Retina (tissue), 1 donor: ENCODE measurements at regions not wholly inside any gene's neighbourhood (a gene's known extent, or its start where the extent isn't known, plus 50 kb on each side); places are given as distances from the start of the nearest gene placed in this dataset.
"Not testable (repeated sequence)": the region's sequence is repeated elsewhere in the genome, so short reads cannot be mapped to it uniquely, and the experiment has no call there.

Experiments
- DNase-seq: peaks from one replicate; pipeline ENCODE4 v3.0.0-alpha.2; 2016

DNA sequence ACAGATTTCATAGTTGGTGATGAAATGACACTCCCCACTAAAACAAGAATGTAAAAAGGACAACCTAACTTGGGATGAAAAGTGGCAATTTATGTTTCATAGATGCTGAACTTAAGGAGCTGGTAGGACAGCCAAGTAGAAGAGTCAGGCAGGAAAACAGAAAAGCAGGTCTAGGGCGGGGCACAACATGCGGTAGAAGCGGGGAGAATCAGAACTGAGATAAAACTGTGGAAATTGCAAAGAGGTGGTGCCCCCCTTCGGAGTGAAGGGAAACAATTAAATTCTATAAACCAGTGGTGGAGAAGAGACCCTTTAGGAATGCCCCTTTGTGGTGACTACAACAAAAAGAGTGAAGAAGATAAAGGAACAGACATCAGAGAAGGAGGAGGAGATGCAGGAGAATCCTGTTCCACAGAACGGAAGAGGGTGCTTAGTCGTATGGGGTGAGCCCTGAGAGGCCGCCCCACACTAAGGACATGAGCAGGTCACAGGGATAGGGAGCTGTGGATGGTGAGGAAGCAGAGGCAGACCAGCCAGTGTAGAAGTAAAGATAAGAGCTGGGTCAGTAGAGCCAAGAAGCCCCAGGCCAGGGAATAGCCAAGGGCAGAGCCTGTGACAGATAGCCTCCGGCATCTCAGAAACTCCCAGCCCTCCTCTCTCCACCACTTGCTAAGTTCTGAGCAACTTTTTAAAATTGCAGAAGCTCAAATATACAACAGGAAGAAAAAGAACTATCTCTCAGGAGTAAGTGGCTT lies 100.3 kb upstream of the DOCK9 start:
- DNase-seq = no peak

DNA sequence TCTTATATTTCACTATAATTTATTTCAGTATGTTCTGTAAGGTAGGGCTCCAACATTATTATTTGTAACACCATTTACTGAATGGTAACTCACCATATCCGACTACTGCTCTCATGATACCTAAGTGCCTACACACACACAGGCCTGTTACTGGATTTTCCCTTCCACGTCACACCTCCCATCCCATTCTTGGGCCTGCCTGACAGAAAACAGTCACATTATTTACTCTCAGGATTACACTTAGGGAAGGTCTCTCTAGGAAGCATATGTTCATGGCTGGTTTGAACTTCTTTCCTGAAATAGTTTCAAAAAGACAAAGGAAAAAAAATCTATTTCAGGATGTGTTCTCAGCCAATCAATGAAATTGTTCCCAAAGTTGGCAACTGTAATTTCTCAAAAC lies 102.3 kb upstream of the DOCK9 start:
- DNase-seq = no peak

DNA sequence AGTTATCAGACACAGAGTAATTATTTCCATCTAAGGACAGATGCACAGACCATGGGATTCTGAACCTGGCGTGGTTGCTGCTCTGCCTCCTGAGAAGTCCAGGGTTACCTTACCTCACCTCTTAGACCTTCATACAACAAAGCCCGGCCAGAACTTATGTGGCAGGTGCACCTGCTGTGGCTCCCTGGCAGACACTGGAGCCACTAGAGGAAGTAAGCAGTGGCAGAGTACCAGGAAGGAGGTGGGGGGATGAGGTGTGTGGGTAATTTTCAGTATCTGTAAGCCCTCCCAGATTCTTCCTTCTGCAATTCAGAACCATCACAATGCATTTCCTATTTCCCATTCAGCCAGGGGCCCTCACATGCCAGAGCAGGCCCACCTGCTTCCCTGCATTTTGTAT lies 106.1 kb upstream of the DOCK9 start:
- no peak for DNase-seq

DNA sequence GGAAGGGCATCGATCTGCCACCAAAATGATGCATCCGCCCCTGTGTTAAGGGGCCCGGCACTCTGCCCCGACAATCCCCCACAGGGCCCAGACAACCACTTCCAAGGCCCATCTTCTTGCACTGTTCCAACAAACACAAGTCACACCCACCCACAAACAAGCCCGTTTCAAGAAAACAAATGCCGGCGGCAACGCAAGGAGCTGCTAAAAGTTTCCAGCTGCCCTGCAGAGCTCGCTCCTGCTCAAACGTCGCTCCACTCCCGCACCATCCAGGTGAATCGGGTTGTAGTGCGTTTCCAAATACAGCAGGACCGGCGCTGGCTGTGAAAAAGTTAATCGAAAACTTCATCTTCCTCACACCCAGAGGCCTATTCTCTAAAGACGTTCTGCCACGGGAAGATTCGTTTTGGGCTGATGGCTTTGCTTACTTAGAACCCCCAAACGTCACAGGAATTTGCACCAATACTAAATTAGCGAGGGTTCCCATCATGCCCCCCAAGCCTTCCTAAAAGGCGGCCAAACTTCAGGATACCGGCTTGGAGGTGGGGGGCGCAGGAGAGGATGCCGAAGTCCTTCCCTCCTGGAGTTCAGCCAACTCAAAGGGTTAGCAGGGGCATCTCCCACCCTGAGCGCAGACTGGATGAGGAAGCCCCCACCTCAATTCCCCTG lies 107.4 kb upstream of the DOCK9 start:
- peak; percentile 60 for DNase-seq

DNA sequence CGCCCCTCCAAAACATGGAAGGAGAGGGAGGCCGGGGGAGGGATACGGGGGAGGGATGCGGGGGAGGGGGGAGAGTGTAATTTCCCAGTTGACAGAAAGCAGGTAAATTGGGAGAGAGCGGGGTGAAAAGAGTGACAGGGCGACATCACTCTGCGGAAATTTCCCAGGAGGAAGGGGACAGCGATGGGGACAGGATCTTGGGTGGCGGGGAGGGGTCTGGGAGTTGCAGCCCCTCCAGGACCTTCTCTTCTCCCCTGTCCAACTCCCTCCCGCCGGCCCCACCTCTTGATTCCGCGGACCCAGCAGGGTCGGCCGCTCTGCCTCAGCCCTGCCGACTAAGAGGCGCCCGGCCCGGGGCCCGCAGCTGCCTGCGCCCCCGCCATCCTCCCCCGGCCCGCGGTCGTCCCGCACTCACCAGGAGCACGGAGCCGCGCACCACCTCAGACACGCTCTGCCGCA lies 108.0 kb upstream of the DOCK9 start:
- peak; percentile 71 for DNase-seq

DNA sequence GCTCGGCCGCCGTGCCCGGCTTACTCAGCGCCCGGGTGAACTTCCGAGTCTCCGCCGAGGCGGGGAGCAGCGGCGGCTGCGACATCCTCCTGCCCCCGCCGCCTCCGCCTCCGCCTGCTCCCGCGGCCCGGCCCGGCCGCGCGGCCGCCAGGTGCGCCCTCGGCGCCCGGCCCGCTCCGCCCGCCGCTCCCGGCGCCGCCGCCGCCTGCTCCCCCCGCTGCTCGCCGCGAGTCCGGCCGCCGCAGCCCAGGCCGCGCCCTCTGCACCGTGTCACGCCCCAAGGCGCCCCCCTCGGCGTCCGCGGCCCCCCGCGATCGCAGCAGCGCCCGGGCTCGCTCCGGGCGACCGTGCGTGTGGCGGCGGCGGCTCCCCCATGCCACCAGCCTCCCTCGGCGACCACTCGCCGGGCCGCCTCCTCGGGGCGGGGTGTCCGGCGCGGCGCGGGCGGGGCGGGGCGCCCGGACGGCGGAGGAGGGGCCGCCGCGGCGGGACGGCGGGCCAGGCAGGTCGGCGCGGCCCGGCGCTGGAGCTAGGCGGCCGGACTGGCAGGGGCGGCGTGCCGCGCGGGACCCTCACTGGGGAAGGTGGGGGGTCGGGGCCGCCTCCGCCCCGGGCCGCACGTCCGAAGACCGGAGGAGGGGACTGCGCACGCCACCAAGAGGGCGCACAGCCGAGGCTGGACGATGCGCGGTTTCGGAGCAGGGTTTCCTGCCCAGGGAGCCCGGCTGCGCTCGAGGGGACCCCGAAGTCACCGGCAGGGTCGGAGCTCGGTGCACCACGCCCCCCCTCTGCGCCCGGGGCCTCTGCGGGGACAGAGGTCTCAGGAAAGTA lies 108.6 kb upstream of the DOCK9 start:
- peak; percentile 85 for DNase-seq

DNA sequence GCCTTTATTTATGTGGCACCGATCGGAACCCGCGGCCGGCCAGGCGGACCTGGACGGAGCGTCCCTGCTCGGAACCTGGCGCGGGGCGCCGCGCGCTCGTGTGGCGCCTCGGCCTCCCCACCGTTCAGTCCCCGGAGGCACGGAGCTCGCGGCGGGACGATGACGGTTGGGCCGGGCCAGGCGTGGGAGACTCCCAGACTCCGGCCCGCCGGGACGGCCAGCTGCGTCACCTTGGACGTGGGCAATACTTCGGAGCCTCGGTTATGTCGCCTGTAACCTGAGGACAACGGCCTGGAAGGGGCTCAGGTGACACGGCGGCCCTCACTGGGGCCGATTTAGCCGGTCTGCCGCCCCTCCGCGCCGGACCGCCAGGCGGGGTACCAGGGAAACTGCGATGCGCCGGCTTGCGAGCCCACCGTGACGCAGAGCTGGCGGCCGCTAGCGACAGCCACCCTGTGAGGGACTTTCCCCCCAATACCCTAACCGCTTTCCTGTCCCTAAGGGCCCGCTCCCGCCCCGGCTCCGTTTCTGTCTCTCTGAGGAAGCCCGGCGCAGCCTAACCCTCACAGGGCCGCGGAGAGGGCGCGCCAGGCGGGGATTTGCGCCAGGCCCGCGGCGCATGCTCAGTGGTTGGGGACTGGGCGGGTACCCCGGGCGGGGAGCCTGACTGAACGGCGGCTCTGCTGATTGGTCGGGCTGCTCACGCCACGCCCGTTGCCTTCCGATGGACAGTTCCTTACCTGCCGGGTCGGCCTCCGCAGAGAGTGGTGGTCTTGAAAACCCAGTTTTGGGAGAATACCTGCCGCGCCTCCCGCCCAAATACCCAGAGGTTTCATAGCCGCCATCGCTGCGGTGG lies 109.5 kb upstream of the DOCK9 start:
- DNase-seq = peak; percentile 96

DNA sequence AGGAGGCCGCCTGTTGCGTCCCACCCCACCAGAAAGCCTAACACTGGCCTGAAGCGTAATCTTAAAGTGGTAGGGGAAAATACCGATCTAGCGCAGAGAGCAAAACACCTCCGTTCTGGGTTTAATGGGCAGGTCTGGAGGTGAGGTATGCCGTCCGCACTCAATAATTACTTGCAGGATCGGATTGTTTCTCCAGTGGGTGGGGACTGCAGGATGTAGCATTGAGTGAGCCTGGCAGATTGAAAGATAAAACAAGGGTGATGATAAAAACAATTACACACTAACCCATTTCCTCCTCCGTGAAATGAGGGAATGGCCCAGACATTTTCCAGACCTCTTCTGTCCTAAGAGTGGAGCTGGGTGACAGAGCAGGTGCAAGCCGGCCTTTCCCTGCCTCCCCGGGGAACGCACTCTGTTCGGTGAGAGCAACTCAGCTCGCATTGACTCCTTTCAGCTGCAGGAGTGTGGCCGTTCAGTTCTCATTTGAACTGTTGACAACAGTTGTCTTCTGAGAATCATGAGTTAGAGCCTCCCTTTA lies 110.2 kb upstream of the DOCK9 start:
- DNase-seq = no peak

DNA sequence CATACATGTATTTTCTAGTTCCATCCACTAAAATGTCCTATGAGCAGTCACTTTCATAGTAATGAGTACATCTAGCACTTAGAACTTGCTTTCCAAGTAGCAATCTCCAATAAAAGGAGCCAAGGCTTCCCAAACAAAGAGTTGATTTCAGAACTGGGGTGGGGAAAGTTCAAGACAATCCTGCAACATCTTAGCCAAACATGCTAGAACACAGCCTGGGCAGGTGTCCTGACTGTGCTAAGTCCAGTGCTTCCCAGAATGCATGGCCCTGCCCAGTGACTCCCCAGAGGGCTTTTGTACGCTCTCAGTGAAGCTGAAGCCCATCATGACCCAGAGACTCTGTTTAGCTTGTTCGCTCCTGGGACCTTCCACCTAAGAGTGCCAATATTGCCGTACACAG lies 106.7 kb upstream of the UBAC2 start:
- no peak for DNase-seq

DNA sequence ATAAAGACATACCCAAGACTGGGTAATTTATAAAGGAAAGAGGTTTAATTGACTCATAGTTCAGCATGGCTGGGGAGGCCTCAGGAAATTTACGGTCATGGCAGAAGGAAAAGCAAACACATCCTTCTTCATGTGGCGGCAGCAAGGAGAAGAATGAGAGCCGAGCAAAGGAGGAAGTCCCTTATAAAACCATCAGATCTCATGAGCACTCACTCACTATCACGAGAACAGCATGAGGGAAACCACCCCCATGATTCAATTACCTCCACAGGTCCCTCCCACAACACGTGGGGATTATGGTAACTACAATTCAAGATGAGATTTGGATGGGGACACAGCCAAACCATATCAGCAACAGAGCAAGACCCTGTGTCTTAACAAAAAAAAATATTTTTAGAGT lies 98.8 kb upstream of the UBAC2 start:
- DNase-seq = not testable (repeated sequence)

DNA sequence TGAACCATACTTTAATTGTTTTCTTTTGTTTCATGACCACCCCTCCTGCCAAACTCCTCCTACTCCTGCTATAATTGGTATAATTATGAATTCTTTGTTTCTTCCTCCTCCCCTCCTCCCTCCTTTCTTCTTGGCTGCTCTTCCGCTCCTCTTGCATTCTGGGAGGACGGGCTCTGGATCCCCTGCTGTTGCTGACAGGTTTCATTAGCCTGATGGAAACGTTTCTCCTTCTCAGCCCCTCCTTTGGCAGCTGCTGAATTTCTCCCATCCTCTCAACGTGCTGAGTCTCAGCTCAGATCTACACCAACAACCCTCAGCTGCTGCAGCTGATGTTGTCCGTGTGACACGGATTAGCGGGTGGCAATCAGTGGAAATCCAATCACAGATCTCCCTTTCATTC lies 97.1 kb upstream of the UBAC2 start:
- DNase-seq = peak; percentile 95

DNA sequence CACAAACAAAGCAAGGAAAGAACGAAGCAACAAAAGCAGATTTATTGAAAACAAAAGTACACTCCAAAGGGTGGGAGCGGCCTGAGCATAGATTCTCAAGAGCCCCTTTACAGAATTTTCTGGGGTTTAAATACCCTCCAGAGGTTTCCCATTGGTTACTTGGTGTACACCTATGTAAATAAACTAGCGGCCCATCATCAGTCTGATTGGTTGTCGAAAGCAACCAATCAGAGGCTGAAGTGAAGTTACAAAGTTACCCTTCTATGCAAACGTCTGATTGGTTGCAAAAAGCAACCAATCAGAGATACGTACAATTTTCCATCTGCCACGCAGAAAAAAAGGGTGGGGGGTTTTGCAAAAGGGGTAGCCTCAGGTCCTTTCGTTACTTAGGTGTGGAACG lies 96.3 kb upstream of the UBAC2 start:
- no peak for DNase-seq

DNA sequence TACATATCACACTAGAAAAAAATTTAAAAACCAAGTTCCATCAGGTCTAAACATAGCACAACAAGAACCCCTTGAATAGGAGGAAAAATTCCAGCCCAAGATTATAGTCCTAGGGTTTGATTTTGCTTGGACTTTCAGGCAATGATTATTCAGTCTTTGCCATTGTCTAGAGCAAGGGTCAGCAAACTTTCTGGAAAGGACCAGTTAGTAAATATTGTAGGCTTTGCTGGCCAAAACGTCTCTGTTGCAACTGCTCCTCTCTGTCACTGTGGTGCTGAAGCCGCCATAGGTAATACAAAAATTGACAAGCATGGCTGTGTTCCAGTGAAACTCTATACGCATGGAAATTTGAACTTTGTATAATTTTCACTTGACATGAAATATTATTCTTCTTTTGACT lies 95.5 kb upstream of the UBAC2 start:
- no peak for DNase-seq

DNA sequence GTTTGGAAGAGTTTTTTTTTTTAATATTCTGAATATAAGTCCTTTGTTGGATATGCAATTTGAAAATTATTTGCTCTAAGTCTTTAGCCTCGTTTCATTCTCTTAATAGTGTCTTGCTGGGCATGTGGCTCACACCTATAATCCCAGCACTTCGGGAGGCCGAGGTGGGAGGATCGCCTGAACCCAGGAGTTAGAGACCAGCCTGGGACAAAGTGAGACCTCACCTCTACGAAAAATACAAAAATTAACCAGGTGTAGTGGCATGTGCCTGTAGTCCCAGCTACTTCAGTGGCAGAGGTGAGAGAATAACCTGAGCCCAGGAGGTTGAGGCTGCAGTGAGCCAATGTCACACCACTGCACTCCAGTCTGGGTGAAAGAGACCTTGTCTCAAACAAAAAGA lies 87.3 kb upstream of the UBAC2 start:
- no peak for DNase-seq

DNA sequence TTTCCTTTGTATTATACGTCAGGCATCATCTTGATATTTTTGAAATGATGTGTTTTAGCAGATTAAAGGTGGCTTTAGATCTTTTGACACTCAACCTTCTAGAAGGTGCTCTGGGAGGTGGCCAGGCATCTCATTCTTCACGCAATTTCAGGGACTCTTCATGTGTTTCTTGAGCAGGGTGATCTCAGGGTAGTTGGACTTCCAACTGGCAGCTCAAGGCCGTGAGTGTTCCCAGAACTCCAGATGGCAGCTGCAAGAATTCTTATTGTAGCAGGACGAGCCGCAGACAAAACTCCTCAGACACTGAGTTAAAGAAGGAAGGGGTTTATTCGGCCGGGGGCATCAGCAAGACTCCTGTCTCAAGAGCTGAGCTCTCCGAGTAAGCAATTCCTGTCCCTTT lies 82.5 kb upstream of the UBAC2 start:
- no peak for DNase-seq

DNA sequence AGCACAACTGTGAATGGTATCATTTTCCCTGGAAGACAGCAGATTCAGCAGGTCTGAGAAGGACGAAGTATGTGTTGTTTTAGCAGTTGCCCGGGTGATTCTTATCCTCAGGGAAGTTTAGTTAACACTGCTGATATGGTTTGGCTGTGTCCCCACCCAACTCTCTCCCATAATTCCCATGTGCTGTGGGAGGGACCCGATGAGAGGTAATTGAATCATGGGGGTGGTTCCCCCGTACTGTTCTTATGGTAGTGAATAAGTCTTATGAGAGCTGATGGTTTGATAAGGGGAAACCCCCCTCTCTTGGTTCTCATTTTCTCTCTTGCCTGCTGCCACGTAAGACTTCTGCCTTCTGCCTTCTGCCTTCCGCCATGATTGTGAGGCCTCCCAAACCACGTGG lies 81.0 kb upstream of the UBAC2 start:
- DNase-seq = no peak

DNA sequence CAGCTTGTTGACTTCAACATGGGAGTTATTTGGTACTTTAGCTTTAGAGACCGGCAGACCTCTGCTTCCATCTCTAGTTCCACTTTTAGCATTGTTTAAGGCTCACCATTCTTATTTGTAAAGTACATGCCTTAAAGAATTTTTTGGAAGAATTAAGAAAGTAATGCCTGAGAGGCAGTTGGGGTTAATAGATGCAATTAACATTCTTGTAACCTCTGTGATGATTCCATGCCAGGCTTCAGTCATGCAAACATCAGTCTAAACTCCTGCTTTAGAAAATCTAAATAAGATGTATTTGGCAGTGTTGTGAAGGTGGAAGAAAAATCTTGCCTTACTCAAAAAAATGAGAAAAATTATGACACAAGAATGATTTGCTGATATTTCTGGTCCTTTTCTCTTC lies 79.9 kb upstream of the UBAC2 start:
- DNase-seq = no peak

DNA sequence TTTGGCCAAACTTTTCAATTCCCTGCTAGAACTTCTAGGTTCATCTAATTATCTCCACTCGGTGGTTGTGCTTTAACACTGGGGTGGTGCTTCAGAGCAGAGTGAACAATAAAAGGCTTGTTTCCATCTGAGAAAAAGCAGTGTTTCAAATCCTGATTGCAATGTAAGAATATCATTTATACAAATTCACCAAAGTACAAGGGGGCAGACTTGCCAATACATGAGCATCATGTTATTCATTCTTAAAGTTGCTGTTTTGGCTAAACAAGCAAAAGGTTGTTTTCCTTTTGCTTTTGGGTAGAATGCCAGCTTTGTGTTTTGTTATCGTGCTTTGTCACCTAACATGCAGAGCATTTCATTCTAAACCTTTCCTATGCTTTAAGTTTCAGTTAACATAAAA lies 78.5 kb upstream of the UBAC2 start:
- no peak for DNase-seq

DNA sequence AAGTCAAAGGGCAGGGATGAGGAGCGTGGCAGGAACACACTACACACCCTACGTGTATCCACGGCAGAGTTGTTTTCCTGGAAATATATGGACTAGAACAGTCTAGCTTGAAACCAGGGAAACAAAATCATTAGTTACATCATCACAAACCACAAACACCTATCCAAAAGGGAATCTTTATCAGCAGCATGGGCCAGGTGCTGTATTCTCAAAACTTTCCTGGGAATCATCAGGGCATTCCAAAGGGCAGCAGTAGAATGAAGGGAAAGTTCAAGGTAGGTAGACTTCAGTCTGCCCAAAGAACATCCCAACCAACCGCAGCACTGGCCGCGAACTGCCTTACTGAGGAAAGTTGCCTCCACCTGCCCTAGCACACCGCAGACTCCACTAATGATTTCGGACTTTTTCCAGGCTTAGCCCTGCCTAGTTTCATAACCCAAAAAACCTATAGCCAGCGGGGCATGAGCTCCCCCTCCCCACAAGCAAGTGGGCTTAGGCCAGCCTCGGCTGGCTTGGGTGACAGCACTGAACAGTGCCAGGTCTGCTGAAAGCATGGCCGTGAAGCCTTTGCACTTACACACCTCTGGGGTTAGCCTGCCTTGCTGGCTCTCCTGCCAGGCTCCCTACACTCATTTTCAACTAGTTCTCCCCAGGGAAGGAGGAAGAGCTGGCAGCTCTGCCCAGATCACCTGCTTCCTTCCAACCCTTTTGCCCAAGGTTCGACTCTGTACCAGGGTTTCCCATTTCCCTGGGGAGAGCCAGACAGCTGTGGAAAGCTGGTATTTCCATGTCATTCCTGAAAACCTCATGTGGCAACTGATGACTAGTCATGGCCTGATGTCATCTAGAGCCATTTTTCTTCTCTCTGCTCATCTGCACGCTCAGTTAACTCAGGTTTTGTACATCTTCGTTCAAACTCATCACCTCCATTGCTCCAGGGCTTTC lies 77.3 kb upstream of the UBAC2 start:
- no peak for DNase-seq

DNA sequence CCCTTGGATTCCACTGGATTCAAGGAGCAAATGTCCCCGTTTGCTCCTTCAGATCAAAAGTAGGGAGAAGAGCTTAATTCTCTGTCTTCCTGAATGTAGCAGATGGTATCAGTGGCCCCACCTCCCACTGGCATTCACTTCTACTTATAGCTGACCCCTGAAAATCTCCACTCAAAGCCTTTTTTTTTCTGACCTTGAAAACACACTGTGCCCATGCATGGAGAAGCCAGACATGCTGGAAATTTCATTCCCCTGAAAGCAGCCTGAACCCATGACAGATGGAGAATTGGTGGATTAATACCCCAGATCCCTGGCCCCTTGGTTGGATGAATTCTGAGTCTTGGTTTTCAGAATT lies 76.6 kb upstream of the UBAC2 start:
- no peak for DNase-seq

DNA sequence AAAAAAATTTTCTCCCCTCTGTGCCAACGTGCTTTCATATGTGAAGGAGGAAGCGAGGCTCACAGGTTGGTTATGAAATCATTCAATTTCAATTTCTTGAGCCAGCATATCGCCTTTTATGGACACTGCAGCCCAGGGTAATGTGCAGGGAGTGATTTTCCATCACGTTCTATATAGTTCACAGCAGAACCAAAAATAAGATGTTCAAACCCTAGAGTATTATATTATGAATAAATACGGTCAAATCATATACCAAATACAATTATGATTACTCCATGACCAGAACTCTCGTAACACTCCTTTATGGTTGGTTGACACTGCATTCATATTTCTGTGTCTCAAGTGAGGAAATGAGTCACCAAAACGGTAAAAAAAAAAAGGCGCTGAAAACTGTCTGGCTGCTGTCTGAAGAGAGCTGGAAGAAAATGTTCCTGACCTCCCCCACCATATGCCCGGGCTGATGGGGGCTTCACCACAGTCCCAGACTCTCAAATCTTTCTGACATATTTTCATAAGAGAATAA lies 75.8 kb upstream of the UBAC2 start:
- no peak for DNase-seq
